ENCODE measurements at regions not wholly inside any gene's neighbourhood (a gene's known extent, or its start where the extent isn't known, plus 50 kb on each side); places are given as distances from the start of the nearest gene placed in this dataset.

- WGBS (ENCODE audit: extremely low coverage, insufficient read length, low lambda C conversion rate), result no CpG with 5 or more reads among the region's 8 CpGs
- Histone ChIP-seq H3K4me2 (ENCODE audit: insufficient read depth, insufficient read length, low read length) (no peak overlapping the region), H3T11ph (ENCODE audit: low read length) (no peak overlapping the region), H4K20me1 (ENCODE audit: control insufficient read depth, insufficient read depth, insufficient read length) (no peaks in the 10 kb centered on the region), H3K27ac (ENCODE audit: insufficient read length, low read depth, low read length) (no peak overlapping the region), H3K4me1 (ENCODE audit: insufficient read depth, low read length) (peaks cover 3% of the 10 kb centered on the region; the same call in 1 of the 2 replicates), H4K8ac (replicated peaks; ENCODE audit: insufficient read length, low read depth, low read length) (no peak overlapping the region), H3K4ac (ENCODE audit: low read depth, low read length) (no peak overlapping the region), H3K14ac (ENCODE audit: insufficient read depth, low read length) (no peak overlapping the region), H3K23me2 (ENCODE audit: insufficient read length, low read depth, low read length, poor library complexity, severe bottlenecking) (no peaks in the 10 kb centered on the region), H2BK120ac (ENCODE audit: low read depth, low read length, poor library complexity, severe bottlenecking) (no peak overlapping the region), H2AK5ac (ENCODE audit: insufficient read length, low read length) (no peak overlapping the region), H3K79me2 (ENCODE audit: insufficient read depth, low read length) (no peaks in the 10 kb centered on the region), H3K27me3 (ENCODE audit: insufficient read depth, low read length) (no peaks in the 10 kb centered on the region), H3K23ac (ENCODE audit: insufficient read length, low read depth, low read length) (no peak overlapping the region), H2BK20ac (ENCODE audit: low read depth, low read length, poor library complexity, severe bottlenecking) (no peak overlapping the region), H2BK5ac (ENCODE audit: insufficient read length, low read length) (no peak overlapping the region), H3K9ac (ENCODE audit: extremely low read depth, insufficient read length, low read length) (no peak overlapping the region), H4K5ac (ENCODE audit: insufficient read length, low read depth, low read length) (no peak overlapping the region), H3K9me3 (ENCODE audit: control insufficient read depth, low read depth, low read length) (no peaks in the 10 kb centered on the region), H2BK15ac (ENCODE audit: low read depth, low read length) (no peak overlapping the region), H3K79me1 (ENCODE audit: insufficient read depth, low read depth, low read length, poor library complexity, severe bottlenecking) (no peaks in the 10 kb centered on the region), H4K91ac (ENCODE audit: insufficient read length, low read depth, low read length) (no peak overlapping the region), H2AFZ (ENCODE audit: low read length) (no peak overlapping the region), H3K18ac (ENCODE audit: insufficient read length, low read depth, low read length) (no peak overlapping the region), H2BK12ac (ENCODE audit: insufficient read length, low read depth, low read length) (no peak overlapping the region), H3K56ac (ENCODE audit: insufficient read length, low read depth, low read length) (no peak overlapping the region)
- H3K4me3 Mint-ChIP-seq, result no peak overlapping the region
- TF ChIP-seq CTCF (conservative IDR thresholded peaks at IDR 0.05), result no peak
- peaks cover 16 to 26% of the 10 kb centered on the region in 2 experiments for H3K4me1 Mint-ChIP-seq
- H3K27me3 Mint-ChIP-seq (ENCODE audit: low read depth), result peaks cover 4% of the 10 kb centered on the region
- peaks cover 9 to 14% of the 10 kb centered on the region in 2 experiments for H3K9me3 Mint-ChIP-seq
- no peak overlapping the region for H3K27ac Mint-ChIP-seq
- H3K36me3 Mint-ChIP-seq (ENCODE audit: insufficient read depth in 1 of 3, low read depth in 3 of 3), result peaks cover 2 to 9% (median 4%) of the 10 kb centered on the region in 3 experiments; a peak in 6 of 7 replicates
- no peak for DNase-seq
Observed at GRCh38 chr19:28522545-28522922, 690.4 kb downstream of the UQCRFS1 start.
